ENCODE measurements at regions not wholly inside any gene's neighbourhood (a gene's known extent, or its start where the extent isn't known, plus 50 kb on each side); places are given as distances from the start of the nearest gene placed in this dataset.

GRCh38 chr5:98206566-98206965 lies 566.9 kb upstream of the RGMB start:
- TF ChIP-seq, protein P1, sequence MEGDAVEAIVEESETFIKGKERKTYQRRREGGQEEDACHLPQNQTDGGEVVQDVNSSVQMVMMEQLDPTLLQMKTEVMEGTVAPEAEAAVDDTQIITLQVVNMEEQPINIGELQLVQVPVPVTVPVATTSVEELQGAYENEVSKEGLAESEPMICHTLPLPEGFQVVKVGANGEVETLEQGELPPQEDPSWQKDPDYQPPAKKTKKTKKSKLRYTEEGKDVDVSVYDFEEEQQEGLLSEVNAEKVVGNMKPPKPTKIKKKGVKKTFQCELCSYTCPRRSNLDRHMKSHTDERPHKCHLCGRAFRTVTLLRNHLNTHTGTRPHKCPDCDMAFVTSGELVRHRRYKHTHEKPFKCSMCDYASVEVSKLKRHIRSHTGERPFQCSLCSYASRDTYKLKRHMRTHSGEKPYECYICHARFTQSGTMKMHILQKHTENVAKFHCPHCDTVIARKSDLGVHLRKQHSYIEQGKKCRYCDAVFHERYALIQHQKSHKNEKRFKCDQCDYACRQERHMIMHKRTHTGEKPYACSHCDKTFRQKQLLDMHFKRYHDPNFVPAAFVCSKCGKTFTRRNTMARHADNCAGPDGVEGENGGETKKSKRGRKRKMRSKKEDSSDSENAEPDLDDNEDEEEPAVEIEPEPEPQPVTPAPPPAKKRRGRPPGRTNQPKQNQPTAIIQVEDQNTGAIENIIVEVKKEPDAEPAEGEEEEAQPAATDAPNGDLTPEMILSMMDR (IDR thresholded peaks at IDR 0.05) = no peak
- no peak for TF ChIP-seq POLR2A (IDR thresholded peaks at IDR 0.05)
